ENCODE measurements at regions not wholly inside any gene's neighbourhood (a gene's known extent, or its start where the extent isn't known, plus 50 kb on each side); places are given as distances from the start of the nearest gene placed in this dataset.

GRCh38 chr10:118112543-118113125 lies 65.9 kb upstream of the RAB11FIP2 start (continued):
- TF ChIP-seq ZNF318 (IDR thresholded peaks at IDR 0.05; ENCODE audit: borderline replicate concordance in 1 of 2, low read depth in 1 of 2), result no peak
- TF ChIP-seq MECOM (CRISPR knock-in tag; IDR thresholded peaks at IDR 0.05), result no peak
- TF ChIP-seq, protein P1, sequence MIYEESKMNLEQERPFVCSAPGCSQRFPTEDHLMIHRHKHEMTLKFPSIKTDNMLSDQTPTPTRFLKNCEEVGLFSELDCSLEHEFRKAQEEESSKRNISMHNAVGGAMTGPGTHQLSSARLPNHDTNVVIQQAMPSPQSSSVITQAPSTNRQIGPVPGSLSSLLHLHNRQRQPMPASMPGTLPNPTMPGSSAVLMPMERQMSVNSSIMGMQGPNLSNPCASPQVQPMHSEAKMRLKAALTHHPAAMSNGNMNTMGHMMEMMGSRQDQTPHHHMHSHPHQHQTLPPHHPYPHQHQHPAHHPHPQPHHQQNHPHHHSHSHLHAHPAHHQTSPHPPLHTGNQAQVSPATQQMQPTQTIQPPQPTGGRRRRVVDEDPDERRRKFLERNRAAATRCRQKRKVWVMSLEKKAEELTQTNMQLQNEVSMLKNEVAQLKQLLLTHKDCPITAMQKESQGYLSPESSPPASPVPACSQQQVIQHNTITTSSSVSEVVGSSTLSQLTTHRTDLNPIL (CRISPR knock-in tag; IDR thresholded peaks at IDR 0.05), result no peak
- no peak for TF ChIP-seq SPI1 (IDR thresholded peaks at IDR 0.05; ENCODE audit: borderline replicate concordance, low read depth, low read length)
- no peak for TF ChIP-seq NCOR1 (IDR thresholded peaks at IDR 0.05)
- TF ChIP-seq GATA2 (CRISPR knock-in tag; IDR thresholded peaks at IDR 0.05), result no peak
- TF ChIP-seq ETV5 (CRISPR knock-in tag; IDR thresholded peaks at IDR 0.05; ENCODE audit: low read depth), result no peak
- no peak for TF ChIP-seq ZNF586 (CRISPR knock-in tag; conservative IDR thresholded peaks at IDR 0.05)
- no peak for TF ChIP-seq PHF8 (IDR thresholded peaks at IDR 0.05; ENCODE audit: borderline replicate concordance, low read length)
